ENCODE measurements at regions not wholly inside any gene's neighbourhood (a gene's known extent, or its start where the extent isn't known, plus 50 kb on each side); places are given as distances from the start of the nearest gene placed in this dataset.
A peak's percentile ranks its signal among the peaks of the same experiment; 100 is the strongest.

- no peak for DNase-seq (ENCODE audit: low spot score)
Measured at GRCh38 chr7:41238851-41239331, 464.0 kb downstream of the INHBA start.

GRCh38 chr7:41237956-41238355 is 464.9 kb downstream of the INHBA start:
- no peak for DNase-seq (ENCODE audit: low spot score)

GRCh38 chr7:41232086-41232485 is 470.8 kb downstream of the INHBA start:
- DNase-seq (ENCODE audit: low spot score), result no peak

- DNase-seq (ENCODE audit: low spot score), result no peak
Measured at GRCh38 chr7:41224063-41224763, 478.7 kb downstream of the INHBA start.

GRCh38 chr7:41222746-41223145 is 480.1 kb downstream of the INHBA start:
- DNase-seq (ENCODE audit: low spot score), result peak; percentile 86

- no peak for DNase-seq (ENCODE audit: low spot score)
Measured at GRCh38 chr7:41220266-41220665, 482.6 kb downstream of the INHBA start.

GRCh38 chr7:41219276-41219675 is 483.6 kb downstream of the INHBA start:
- peak; percentile 62 for DNase-seq (ENCODE audit: low spot score)

- peak; percentile 32 for DNase-seq (ENCODE audit: low spot score)
Measured at GRCh38 chr7:41217306-41217705, 485.6 kb downstream of the INHBA start.

GRCh38 chr7:41207141-41207540 is 495.7 kb downstream of the INHBA start:
- no peak for DNase-seq (ENCODE audit: low spot score)

GRCh38 chr7:41206267-41206666 is 496.6 kb downstream of the INHBA start:
- no peak for DNase-seq (ENCODE audit: low spot score)

- no peak for DNase-seq (ENCODE audit: low spot score)
Measured at GRCh38 chr7:41205600-41205999, 497.3 kb downstream of the INHBA start.

GRCh38 chr7:41203542-41203941 is 499.3 kb downstream of the INHBA start:
- no peak for DNase-seq (ENCODE audit: low spot score)

GRCh38 chr7:41201021-41201420 is 501.9 kb downstream of the INHBA start:
- no peak for DNase-seq (ENCODE audit: low spot score)

- DNase-seq (ENCODE audit: low spot score), result no peak
Measured at GRCh38 chr7:41199136-41199535, 503.8 kb downstream of the INHBA start.

- no peak for DNase-seq (ENCODE audit: low spot score)
Measured at GRCh38 chr7:41198502-41198901, 504.4 kb downstream of the INHBA start.

- DNase-seq (ENCODE audit: low spot score), result no peak
Measured at GRCh38 chr7:41197769-41198168, 505.1 kb downstream of the INHBA start.

- DNase-seq (ENCODE audit: low spot score), result no peak
Measured at GRCh38 chr7:41193738-41194282, 509.1 kb downstream of the INHBA start.

- DNase-seq (ENCODE audit: low spot score), result no peak
Measured at GRCh38 chr7:41190581-41190980, 512.3 kb downstream of the INHBA start.

- peak; percentile 93 for DNase-seq (ENCODE audit: low spot score)
Measured at GRCh38 chr7:41189866-41190265, 513.0 kb downstream of the INHBA start.

GRCh38 chr7:41188163-41189130 is 514.4 kb downstream of the INHBA start:
- no peak for DNase-seq (ENCODE audit: low spot score)

- DNase-seq (ENCODE audit: low spot score), result no peak
Measured at GRCh38 chr7:41187322-41187721, 515.6 kb downstream of the INHBA start.

- DNase-seq (ENCODE audit: low spot score), result no peak
Measured at GRCh38 chr7:41185851-41186250, 517.0 kb downstream of the INHBA start.

- no peak for DNase-seq (ENCODE audit: low spot score)
Measured at GRCh38 chr7:41183741-41184140, 519.1 kb downstream of the INHBA start.
